ENCODE measurements at regions not wholly inside any gene's neighbourhood (a gene's known extent, or its start where the extent isn't known, plus 50 kb on each side); places are given as distances from the start of the nearest gene placed in this dataset.

GRCh38 chr21:21715266-21715969, 717.2 kb downstream of the NCAM2 start:
- Histone ChIP-seq H3K27ac (ENCODE audit: low read length) (no peak overlapping the region), H3K27me3 (ENCODE audit: control insufficient read depth, insufficient read depth, low read length) (no peaks in the 10 kb centered on the region), H3K9me3 (ENCODE audit: control insufficient read depth, insufficient read depth, low read length) (peaks cover 1% of the 10 kb centered on the region), H3K36me3 (ENCODE audit: control insufficient read depth, insufficient read depth, low read length) (no peaks in the 10 kb centered on the region), H3K4me3 (ENCODE audit: low read length) (no peak overlapping the region), H3K4me1 (ENCODE audit: control insufficient read depth, insufficient read depth, low read length) (no peaks in the 10 kb centered on the region)
- no peak for DNase-seq (ENCODE audit: low read depth, low spot score)
- no CpG with 5 or more reads among the region's 7 CpGs for WGBS (ENCODE audit: insufficient coverage, insufficient read length)

- no peaks in the 10 kb centered on the region for H3K4me1 ChIP-seq (ENCODE audit: control insufficient read depth, insufficient read depth, low read length)
- H3K27ac ChIP-seq (ENCODE audit: low read length): no peak overlapping the region
- DNase-seq (ENCODE audit: low read depth, low spot score): no peak
- no peak overlapping the region for H3K4me3 ChIP-seq (ENCODE audit: low read length)
- H3K27me3 ChIP-seq (ENCODE audit: control insufficient read depth, insufficient read depth, low read length): no peaks in the 10 kb centered on the region
- no peaks in the 10 kb centered on the region for H3K36me3 ChIP-seq (ENCODE audit: control insufficient read depth, insufficient read depth, low read length)
- WGBS (ENCODE audit: insufficient coverage, insufficient read length): no CpG with 5 or more reads among the region's 2 CpGs
- H3K9me3 ChIP-seq (ENCODE audit: control insufficient read depth, insufficient read depth, low read length): peaks cover 2% of the 10 kb centered on the region
Observed at GRCh38 chr21:21722731-21723130, 724.5 kb downstream of the NCAM2 start.

- WGBS (ENCODE audit: insufficient coverage, insufficient read length): no CpG with 5 or more reads among the region's 5 CpGs
- no peaks in the 10 kb centered on the region; the same call in 1 of the 2 replicates for H3K9me3 ChIP-seq (ENCODE audit: control insufficient read depth, insufficient read depth, low read length)
- DNase-seq (ENCODE audit: low read depth, low spot score): no peak
- no peaks in the 10 kb centered on the region for H3K36me3 ChIP-seq (ENCODE audit: control insufficient read depth, insufficient read depth, low read length)
- no peaks in the 10 kb centered on the region for H3K27me3 ChIP-seq (ENCODE audit: control insufficient read depth, insufficient read depth, low read length)
- H3K27ac ChIP-seq (ENCODE audit: low read length): no peak overlapping the region
- H3K4me3 ChIP-seq (ENCODE audit: low read length): no peak overlapping the region
- H3K4me1 ChIP-seq (ENCODE audit: control insufficient read depth, insufficient read depth, low read length): no peaks in the 10 kb centered on the region
Observed at GRCh38 chr21:21730512-21730911, 732.3 kb downstream of the NCAM2 start.

GRCh38 chr21:21731626-21732025, 733.4 kb downstream of the NCAM2 start:
- H3K4me3 ChIP-seq (ENCODE audit: low read length): no peak overlapping the region
- no peaks in the 10 kb centered on the region for H3K27me3 ChIP-seq (ENCODE audit: control insufficient read depth, insufficient read depth, low read length)
- H3K36me3 ChIP-seq (ENCODE audit: control insufficient read depth, insufficient read depth, low read length): no peaks in the 10 kb centered on the region
- H3K9me3 ChIP-seq (ENCODE audit: control insufficient read depth, insufficient read depth, low read length): no peaks in the 10 kb centered on the region; the same call in 1 of the 2 replicates
- no peak for DNase-seq (ENCODE audit: low read depth, low spot score)
- no peaks in the 10 kb centered on the region for H3K4me1 ChIP-seq (ENCODE audit: control insufficient read depth, insufficient read depth, low read length)
- no peak overlapping the region for H3K27ac ChIP-seq (ENCODE audit: low read length)
- WGBS (ENCODE audit: insufficient coverage, insufficient read length): no CpG with 5 or more reads among the region's 6 CpGs

GRCh38 chr21:21734088-21734487, 735.9 kb downstream of the NCAM2 start:
- no peaks in the 10 kb centered on the region for H3K27me3 ChIP-seq (ENCODE audit: control insufficient read depth, insufficient read depth, low read length)
- H3K36me3 ChIP-seq (ENCODE audit: control insufficient read depth, insufficient read depth, low read length): no peaks in the 10 kb centered on the region
- DNase-seq (ENCODE audit: low read depth, low spot score): no peak
- no peaks in the 10 kb centered on the region; the same call in 1 of the 2 replicates for H3K9me3 ChIP-seq (ENCODE audit: control insufficient read depth, insufficient read depth, low read length)
- H3K4me3 ChIP-seq (ENCODE audit: low read length): no peak overlapping the region
- H3K27ac ChIP-seq (ENCODE audit: low read length): no peak overlapping the region
- no peaks in the 10 kb centered on the region for H3K4me1 ChIP-seq (ENCODE audit: control insufficient read depth, insufficient read depth, low read length)
- WGBS (ENCODE audit: insufficient coverage, insufficient read length): no CpG with 5 or more reads among the region's 1 CpG

GRCh38 chr21:21737186-21737585, 739.0 kb downstream of the NCAM2 start:
- H3K27me3 ChIP-seq (ENCODE audit: control insufficient read depth, insufficient read depth, low read length): no peaks in the 10 kb centered on the region
- no peaks in the 10 kb centered on the region; the same call in 1 of the 2 replicates for H3K9me3 ChIP-seq (ENCODE audit: control insufficient read depth, insufficient read depth, low read length)
- no peaks in the 10 kb centered on the region for H3K36me3 ChIP-seq (ENCODE audit: control insufficient read depth, insufficient read depth, low read length)
- WGBS (ENCODE audit: insufficient coverage, insufficient read length): no CpG with 5 or more reads among the region's 7 CpGs
- DNase-seq (ENCODE audit: low read depth, low spot score): no peak
- H3K27ac ChIP-seq (ENCODE audit: low read length): no peak overlapping the region
- H3K4me1 ChIP-seq (ENCODE audit: control insufficient read depth, insufficient read depth, low read length): no peaks in the 10 kb centered on the region
- H3K4me3 ChIP-seq (ENCODE audit: low read length): no peak overlapping the region

GRCh38 chr21:21740207-21740606, 742.0 kb downstream of the NCAM2 start:
- Histone ChIP-seq H3K27me3 (ENCODE audit: control insufficient read depth, insufficient read depth, low read length) (no peaks in the 10 kb centered on the region), H3K4me3 (ENCODE audit: low read length) (no peak overlapping the region), H3K36me3 (ENCODE audit: control insufficient read depth, insufficient read depth, low read length) (no peaks in the 10 kb centered on the region), H3K9me3 (ENCODE audit: control insufficient read depth, insufficient read depth, low read length) (no peaks in the 10 kb centered on the region; the same call in 1 of the 2 replicates), H3K4me1 (ENCODE audit: control insufficient read depth, insufficient read depth, low read length) (no peaks in the 10 kb centered on the region), H3K27ac (ENCODE audit: low read length) (no peak overlapping the region)
- WGBS (ENCODE audit: insufficient coverage, insufficient read length): 100% methylated on average over 1 of the region's 5 CpGs
- DNase-seq (ENCODE audit: low read depth, low spot score): no peak

GRCh38 chr21:21750124-21750825, 752.1 kb downstream of the NCAM2 start:
- DNase-seq (ENCODE audit: low read depth, low spot score): no peak
- WGBS (ENCODE audit: insufficient coverage, insufficient read length): no CpG with 5 or more reads among the region's 4 CpGs
- no peaks in the 10 kb centered on the region; the same call in 1 of the 2 replicates for H3K9me3 ChIP-seq (ENCODE audit: control insufficient read depth, insufficient read depth, low read length)
- no peak overlapping the region for H3K4me3 ChIP-seq (ENCODE audit: low read length)
- H3K4me1 ChIP-seq (ENCODE audit: control insufficient read depth, insufficient read depth, low read length): no peaks in the 10 kb centered on the region
- no peak overlapping the region for H3K27ac ChIP-seq (ENCODE audit: low read length)
- H3K36me3 ChIP-seq (ENCODE audit: control insufficient read depth, insufficient read depth, low read length): no peaks in the 10 kb centered on the region
- H3K27me3 ChIP-seq (ENCODE audit: control insufficient read depth, insufficient read depth, low read length): no peaks in the 10 kb centered on the region

GRCh38 chr21:21751286-21751685, 753.1 kb downstream of the NCAM2 start:
- Histone ChIP-seq H3K27ac (ENCODE audit: low read length) (no peak overlapping the region), H3K36me3 (ENCODE audit: control insufficient read depth, insufficient read depth, low read length) (no peaks in the 10 kb centered on the region), H3K27me3 (ENCODE audit: control insufficient read depth, insufficient read depth, low read length) (no peaks in the 10 kb centered on the region), H3K4me3 (ENCODE audit: low read length) (no peak overlapping the region), H3K4me1 (ENCODE audit: control insufficient read depth, insufficient read depth, low read length) (no peaks in the 10 kb centered on the region), H3K9me3 (ENCODE audit: control insufficient read depth, insufficient read depth, low read length) (no peaks in the 10 kb centered on the region; the same call in 1 of the 2 replicates)
- no peak for DNase-seq (ENCODE audit: low read depth, low spot score)
- WGBS (ENCODE audit: insufficient coverage, insufficient read length): no CpG with 5 or more reads among the region's 1 CpG

GRCh38 chr21:21762855-21763254, 764.6 kb downstream of the NCAM2 start:
- Histone ChIP-seq H3K9me3 (ENCODE audit: control insufficient read depth, insufficient read depth, low read length) (peaks cover 1% of the 10 kb centered on the region), H3K4me3 (ENCODE audit: low read length) (no peak overlapping the region), H3K27me3 (ENCODE audit: control insufficient read depth, insufficient read depth, low read length) (no peaks in the 10 kb centered on the region), H3K27ac (ENCODE audit: low read length) (no peak overlapping the region), H3K4me1 (ENCODE audit: control insufficient read depth, insufficient read depth, low read length) (no peaks in the 10 kb centered on the region), H3K36me3 (ENCODE audit: control insufficient read depth, insufficient read depth, low read length) (no peaks in the 10 kb centered on the region)
- WGBS (ENCODE audit: insufficient coverage, insufficient read length): no CpG with 5 or more reads among the region's 1 CpG
- DNase-seq (ENCODE audit: low read depth, low spot score): no peak

All from iPS DF 6.9 (cell line).